Left ventricle myocardium superior (tissue), 1 donor: ENCODE measurements at regions not wholly inside any gene's neighbourhood (a gene's known extent, or its start where the extent isn't known, plus 50 kb on each side); places are given as distances from the start of the nearest gene placed in this dataset.

Experiments used
- ATAC-seq: fragments of 200-7000 bp; cut with Tn5 transposase; one replicate; pipeline ENCODE4 v1.9.1; 2020; ENCODE audit warnings: mild to moderate bottlenecking, moderate library complexity
- DNase-seq: peaks from one replicate; pipeline ENCODE4 v3.0.0-alpha.2; 2020
- intact Hi-C: fragments of 100-400 bp; cut with micrococcal nuclease; formaldehyde crosslinking; loops from one replicate; pipeline ENCODE4 v1.11.0; 2022
- donor health status: DM: no; HTN: yes; CAD: no; lungs with severe emphysema.

DNA sequence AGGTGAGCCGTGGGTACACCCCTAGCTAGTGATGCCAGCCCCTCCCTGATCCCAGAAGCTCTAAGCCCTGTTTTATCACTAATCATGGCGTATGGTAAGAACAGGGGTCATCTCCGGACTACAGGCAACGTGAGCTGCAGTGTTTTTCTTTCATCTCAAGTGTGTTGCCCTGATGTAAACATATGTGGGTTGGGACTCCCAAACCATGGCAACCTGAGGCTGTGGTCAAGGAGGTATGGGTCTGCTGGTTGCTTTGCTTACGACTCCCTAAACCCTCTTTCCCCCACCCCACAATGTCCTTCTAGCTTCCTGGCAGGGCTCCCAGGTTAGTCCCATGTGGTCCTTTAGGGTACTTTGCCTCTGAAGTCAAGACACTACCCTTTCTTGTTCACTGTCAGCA, 53.6 kb upstream of the AFF3 start:
- ATAC-seq = no peak
- intact Hi-C loops = no loop called here

DNA sequence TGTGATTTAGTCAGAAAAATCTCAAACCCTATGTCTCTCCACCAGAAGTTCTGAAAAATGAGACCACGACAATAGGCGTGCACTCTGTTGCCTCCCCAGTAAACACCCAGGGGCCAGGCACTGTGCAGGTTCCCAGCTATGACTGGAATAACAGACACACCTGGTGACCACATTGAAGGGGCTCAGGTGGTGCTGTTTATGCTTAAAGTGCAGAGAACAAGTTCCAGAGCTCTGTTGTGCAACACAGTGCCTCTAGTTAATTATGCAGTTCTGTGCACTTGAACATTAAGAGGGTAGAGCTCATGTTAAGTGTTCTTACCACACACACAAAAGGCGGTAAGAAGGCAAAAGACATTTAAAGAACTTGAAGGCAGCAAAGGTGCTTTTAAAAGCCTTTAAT, 52.6 kb upstream of the AFF3 start:
- no peak for DNase-seq
- no peak for ATAC-seq
- intact Hi-C loops = no loop called here

More for the DNA sequence above, 53.6 kb upstream of the AFF3 start:
- DNase-seq = no peak

DNA sequence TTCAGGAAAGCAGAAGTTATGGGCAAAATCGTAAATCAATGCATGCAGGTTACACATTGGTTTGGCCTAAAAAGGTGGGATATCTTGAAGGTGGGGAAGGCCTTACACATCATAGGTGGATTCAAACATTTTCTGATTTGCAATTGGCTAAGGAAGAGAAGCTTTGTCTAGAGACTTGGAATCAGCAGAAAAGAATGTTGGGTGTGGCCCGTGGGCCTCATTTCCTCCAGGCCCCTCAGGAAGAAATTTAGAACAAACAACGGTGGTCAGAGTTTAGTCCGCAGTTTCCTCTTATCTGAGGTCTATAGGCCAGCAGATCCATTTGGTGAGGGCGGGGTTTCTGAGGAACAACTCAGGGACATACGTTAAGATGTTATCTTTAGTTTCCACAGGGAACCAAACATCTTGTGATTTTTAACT, 50.9 kb upstream of the AFF3 start:
- ATAC-seq = no peak
- no peak for DNase-seq
- intact Hi-C loops = no loop called here

DNA sequence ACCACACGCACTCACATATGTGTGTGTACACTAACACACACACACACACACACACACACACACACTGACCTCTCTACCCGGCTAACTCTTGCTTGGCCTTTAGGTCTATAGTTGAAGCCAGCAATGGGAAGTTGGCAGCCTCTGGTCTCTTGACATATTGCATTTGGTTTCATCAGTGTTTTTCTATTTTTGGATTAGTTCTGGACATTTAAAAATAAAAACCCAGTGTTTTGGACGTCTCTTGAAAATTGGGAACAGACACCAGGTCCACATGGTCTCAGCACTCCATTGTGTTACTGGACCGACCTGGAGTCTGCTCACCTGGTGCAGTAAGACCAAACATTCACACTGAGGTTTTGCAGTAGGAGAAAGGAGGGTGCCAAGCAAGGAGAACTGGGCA, 50.4 kb upstream of the AFF3 start:
- DNase-seq (no peak), ATAC-seq (peak; percentile 38)
- intact Hi-C loops = no loop called here

DNA sequence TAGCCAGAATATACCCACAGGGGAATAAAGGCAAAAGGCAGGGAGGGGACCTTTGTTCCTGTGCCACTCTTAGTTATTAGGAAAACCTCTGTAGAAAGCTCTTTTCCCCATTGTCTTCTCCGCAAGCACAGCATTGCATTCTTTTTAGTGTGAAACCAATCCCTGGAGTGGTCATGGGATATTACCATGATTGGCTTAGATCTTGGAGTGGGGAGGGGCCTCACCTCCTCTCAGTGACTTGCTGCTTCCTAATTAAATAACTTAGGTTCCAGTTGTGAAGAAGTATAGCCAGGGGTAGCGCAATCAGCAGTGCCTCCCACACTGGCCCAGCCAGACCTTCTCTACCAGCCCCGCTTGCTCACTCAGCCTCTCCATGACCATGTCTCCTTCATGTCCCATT, 49.9 kb upstream of the AFF3 start:
- no peak for ATAC-seq
- intact Hi-C loops = no loop called here
- DNase-seq = no peak
